SK-N-SH treated with all-trans-retinoic acid at 6 μM for 48 hours (cell line): ENCODE measurements at regions not wholly inside any gene's neighbourhood (a gene's known extent, or its start where the extent isn't known, plus 50 kb on each side); places are given as distances from the start of the nearest gene placed in this dataset.

Experiments used
- ATAC-seq: fragments of 200-7000 bp; cut with Tn5 transposase; 3 replicates; pipeline ENCODE4 v1.9.1; 2020; ENCODE audit warnings: mild to moderate bottlenecking, moderate library complexity
- ARNTL ChIP-seq: fragments of 450-650 bp; formaldehyde crosslinking; IDR thresholded peaks from 2 replicates; pipeline ENCODE4 v1.5.0; 2020; ENCODE audit warnings: low read depth, mild to moderate bottlenecking, moderate library complexity, borderline replicate concordance
- BACH2 ChIP-seq: fragments of 250-450 bp; sonication (Bioruptor Pico); IDR thresholded peaks from 2 replicates; pipeline ENCODE4 v1.9.0; 2021; ENCODE audit warnings: mild to moderate bottlenecking, borderline replicate concordance
- CSDC2 ChIP-seq: fragments of 250-450 bp; sonication (Bioruptor Pico); IDR thresholded peaks from 2 replicates; pipeline ENCODE4 v1.5.0; 2020; ENCODE audit warnings: mild to moderate bottlenecking, moderate library complexity
- ESRRG ChIP-seq: fragments of 250-450 bp; sonication (Bioruptor Pico); IDR thresholded peaks from 2 replicates; pipeline ENCODE4 v1.6.1; 2021; ENCODE audit warnings: mild to moderate bottlenecking
- GLIS3 ChIP-seq: fragments of 250-450 bp; sonication (Bioruptor Pico); IDR thresholded peaks from 2 replicates; pipeline ENCODE4 v1.5.0; 2020; ENCODE audit warnings: mild to moderate bottlenecking, moderate library complexity
- ISL1 ChIP-seq: fragments of 250-450 bp; sonication (Bioruptor Pico); IDR thresholded peaks from 2 replicates; pipeline ENCODE4 v2.1.2; 2022; ENCODE audit warnings: mild to moderate bottlenecking, moderate library complexity
- OSR1 ChIP-seq: fragments of 250-450 bp; sonication (Bioruptor Pico); IDR thresholded peaks from 2 replicates; pipeline ENCODE4 v1.8.0; 2022; ENCODE audit warnings: moderate library complexity, mild to moderate bottlenecking, inconsistent platforms
- PPARA ChIP-seq: fragments of 250-450 bp; sonication (Bioruptor Pico); IDR thresholded peaks from 2 replicates; pipeline ENCODE4 v1.5.0; 2020; ENCODE audit warnings: mild to moderate bottlenecking, borderline replicate concordance
- RARB ChIP-seq: fragments of 250-450 bp; sonication (Bioruptor Pico); IDR thresholded peaks from 2 replicates; pipeline ENCODE4 v1.8.0; 2021; ENCODE audit warnings: mild to moderate bottlenecking, moderate library complexity
- SNAI2 ChIP-seq: fragments of 250-450 bp; sonication (Bioruptor Pico); IDR thresholded peaks from 2 replicates; pipeline ENCODE4 v1.5.0; 2020; ENCODE audit warnings: mild to moderate bottlenecking, moderate library complexity
- TCF4 ChIP-seq: fragments of 250-450 bp; sonication (Bioruptor Pico); IDR thresholded peaks from 2 replicates; pipeline ENCODE4 v1.8.0; 2021; ENCODE audit warnings: mild to moderate bottlenecking, moderate library complexity, borderline replicate concordance
- TOX ChIP-seq: fragments of 250-450 bp; sonication (Bioruptor Pico); IDR thresholded peaks from 2 replicates; pipeline ENCODE4 v1.8.0; 2021; ENCODE audit warnings: mild to moderate bottlenecking, moderate library complexity, borderline replicate concordance
- ZC3H10 ChIP-seq: fragments of 250-450 bp; sonication (Bioruptor Pico); IDR thresholded peaks from 2 replicates; pipeline ENCODE4 v1.5.1; 2021; ENCODE audit warnings: mild to moderate bottlenecking, moderate library complexity
- ZFP3 ChIP-seq: fragments of 250-450 bp; sonication (Bioruptor Pico); IDR thresholded peaks from 2 replicates; pipeline ENCODE4 v1.5.0; 2020; ENCODE audit warnings: mild to moderate bottlenecking, moderate library complexity
- ZFP30 ChIP-seq: fragments of 450-650 bp; formaldehyde crosslinking; IDR thresholded peaks from 2 replicates; pipeline ENCODE4 v1.5.0; 2022; ENCODE audit warnings: mild to moderate bottlenecking, moderate library complexity
- ZNF565 ChIP-seq: fragments of 450-650 bp; formaldehyde crosslinking; conservative IDR thresholded peaks from 2 replicates; pipeline ENCODE4 v1.5.0; 2020; ENCODE audit warnings: low read depth, mild to moderate bottlenecking, moderate library complexity
- ZNF70 ChIP-seq: fragments of 450-650 bp; formaldehyde crosslinking; IDR thresholded peaks from 2 replicates; pipeline ENCODE4 v1.5.0; 2020; ENCODE audit warnings: mild to moderate bottlenecking, moderate library complexity
- ZNF8 ChIP-seq: fragments of 450-650 bp; formaldehyde crosslinking; IDR thresholded peaks from 2 replicates; pipeline ENCODE4 v1.5.0; 2020; ENCODE audit warnings: mild to moderate bottlenecking, moderate library complexity
- TF ChIP-seq, protein P1 (sequence below): fragments of 250-450 bp; sonication (Bioruptor Pico); IDR thresholded peaks from 2 replicates; pipeline ENCODE4 v1.5.0; 2020; ENCODE audit warnings: mild to moderate bottlenecking, moderate library complexity
- TF ChIP-seq, protein P2 (sequence below): fragments of 250-450 bp; sonication (Bioruptor Pico); IDR thresholded peaks from 2 replicates; pipeline ENCODE4 v1.8.0; 2020; ENCODE audit warnings: mild to moderate bottlenecking, moderate library complexity, borderline replicate concordance
- TF ChIP-seq, protein P3 (sequence below): fragments of 250-450 bp; sonication (Bioruptor Pico); IDR thresholded peaks from 2 replicates; pipeline ENCODE4 v1.5.1; 2021; ENCODE audit warnings: mild to moderate bottlenecking, moderate library complexity
- TF ChIP-seq, protein P4 (sequence below): fragments of 250-450 bp; sonication (Bioruptor Pico); IDR thresholded peaks from 2 replicates; pipeline ENCODE4 v1.8.0; 2021; ENCODE audit warnings: low read depth, mild to moderate bottlenecking, moderate library complexity, borderline replicate concordance
- TF ChIP-seq, protein P5 (sequence below): fragments of 250-450 bp; sonication (Bioruptor Pico); IDR thresholded peaks from 2 replicates; pipeline ENCODE4 v1.5.1; 2020; ENCODE audit warnings: low read depth, mild to moderate bottlenecking, moderate library complexity

DNA sequence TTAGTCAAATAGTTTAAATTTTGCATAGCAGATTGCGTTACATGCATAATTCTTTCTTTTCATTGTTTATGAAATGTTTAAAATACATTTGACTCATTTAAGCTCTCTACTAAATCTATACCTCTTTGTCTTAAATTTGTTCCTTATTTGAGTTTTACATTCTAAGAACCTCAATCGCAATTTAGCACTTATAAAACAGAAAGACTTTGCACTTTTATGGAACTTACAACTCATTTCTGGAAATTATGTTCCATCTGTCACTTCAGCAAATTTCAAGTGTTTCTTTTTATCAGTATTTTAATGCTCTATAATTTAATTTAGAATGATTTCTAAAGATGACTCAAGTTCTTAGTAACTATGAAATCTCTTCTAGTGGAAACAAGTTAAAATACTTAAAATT lies 1505.8 kb upstream of the SPRY2 start:
- TF ChIP-seq, protein P1, sequence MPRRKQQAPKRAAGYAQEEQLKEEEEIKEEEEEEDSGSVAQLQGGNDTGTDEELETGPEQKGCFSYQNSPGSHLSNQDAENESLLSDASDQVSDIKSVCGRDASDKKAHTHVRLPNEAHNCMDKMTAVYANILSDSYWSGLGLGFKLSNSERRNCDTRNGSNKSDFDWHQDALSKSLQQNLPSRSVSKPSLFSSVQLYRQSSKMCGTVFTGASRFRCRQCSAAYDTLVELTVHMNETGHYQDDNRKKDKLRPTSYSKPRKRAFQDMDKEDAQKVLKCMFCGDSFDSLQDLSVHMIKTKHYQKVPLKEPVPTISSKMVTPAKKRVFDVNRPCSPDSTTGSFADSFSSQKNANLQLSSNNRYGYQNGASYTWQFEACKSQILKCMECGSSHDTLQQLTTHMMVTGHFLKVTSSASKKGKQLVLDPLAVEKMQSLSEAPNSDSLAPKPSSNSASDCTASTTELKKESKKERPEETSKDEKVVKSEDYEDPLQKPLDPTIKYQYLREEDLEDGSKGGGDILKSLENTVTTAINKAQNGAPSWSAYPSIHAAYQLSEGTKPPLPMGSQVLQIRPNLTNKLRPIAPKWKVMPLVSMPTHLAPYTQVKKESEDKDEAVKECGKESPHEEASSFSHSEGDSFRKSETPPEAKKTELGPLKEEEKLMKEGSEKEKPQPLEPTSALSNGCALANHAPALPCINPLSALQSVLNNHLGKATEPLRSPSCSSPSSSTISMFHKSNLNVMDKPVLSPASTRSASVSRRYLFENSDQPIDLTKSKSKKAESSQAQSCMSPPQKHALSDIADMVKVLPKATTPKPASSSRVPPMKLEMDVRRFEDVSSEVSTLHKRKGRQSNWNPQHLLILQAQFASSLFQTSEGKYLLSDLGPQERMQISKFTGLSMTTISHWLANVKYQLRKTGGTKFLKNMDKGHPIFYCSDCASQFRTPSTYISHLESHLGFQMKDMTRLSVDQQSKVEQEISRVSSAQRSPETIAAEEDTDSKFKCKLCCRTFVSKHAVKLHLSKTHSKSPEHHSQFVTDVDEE: no peak
- TF ChIP-seq BACH2 (CRISPR knock-in tag) (no peak), ARNTL (CRISPR knock-in tag) (no peak), TCF4 (CRISPR knock-in tag) (no peak), ZFP3 (CRISPR knock-in tag) (no peak), RARB (CRISPR knock-in tag) (no peak), TOX (CRISPR knock-in tag) (no peak), ZC3H10 (CRISPR knock-in tag) (no peak), OSR1 (CRISPR knock-in tag) (no peak), ISL1 (CRISPR knock-in tag) (no peak), ZFP30 (no peak), SNAI2 (CRISPR knock-in tag) (no peak), PPARA (no peak), ESRRG (CRISPR knock-in tag) (no peak)
- TF ChIP-seq, protein P2, sequence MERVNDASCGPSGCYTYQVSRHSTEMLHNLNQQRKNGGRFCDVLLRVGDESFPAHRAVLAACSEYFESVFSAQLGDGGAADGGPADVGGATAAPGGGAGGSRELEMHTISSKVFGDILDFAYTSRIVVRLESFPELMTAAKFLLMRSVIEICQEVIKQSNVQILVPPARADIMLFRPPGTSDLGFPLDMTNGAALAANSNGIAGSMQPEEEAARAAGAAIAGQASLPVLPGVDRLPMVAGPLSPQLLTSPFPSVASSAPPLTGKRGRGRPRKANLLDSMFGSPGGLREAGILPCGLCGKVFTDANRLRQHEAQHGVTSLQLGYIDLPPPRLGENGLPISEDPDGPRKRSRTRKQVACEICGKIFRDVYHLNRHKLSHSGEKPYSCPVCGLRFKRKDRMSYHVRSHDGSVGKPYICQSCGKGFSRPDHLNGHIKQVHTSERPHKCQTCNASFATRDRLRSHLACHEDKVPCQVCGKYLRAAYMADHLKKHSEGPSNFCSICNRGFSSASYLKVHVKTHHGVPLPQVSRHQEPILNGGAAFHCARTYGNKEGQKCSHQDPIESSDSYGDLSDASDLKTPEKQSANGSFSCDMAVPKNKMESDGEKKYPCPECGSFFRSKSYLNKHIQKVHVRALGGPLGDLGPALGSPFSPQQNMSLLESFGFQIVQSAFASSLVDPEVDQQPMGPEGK (CRISPR knock-in tag): no peak
- TF ChIP-seq, protein P3, sequence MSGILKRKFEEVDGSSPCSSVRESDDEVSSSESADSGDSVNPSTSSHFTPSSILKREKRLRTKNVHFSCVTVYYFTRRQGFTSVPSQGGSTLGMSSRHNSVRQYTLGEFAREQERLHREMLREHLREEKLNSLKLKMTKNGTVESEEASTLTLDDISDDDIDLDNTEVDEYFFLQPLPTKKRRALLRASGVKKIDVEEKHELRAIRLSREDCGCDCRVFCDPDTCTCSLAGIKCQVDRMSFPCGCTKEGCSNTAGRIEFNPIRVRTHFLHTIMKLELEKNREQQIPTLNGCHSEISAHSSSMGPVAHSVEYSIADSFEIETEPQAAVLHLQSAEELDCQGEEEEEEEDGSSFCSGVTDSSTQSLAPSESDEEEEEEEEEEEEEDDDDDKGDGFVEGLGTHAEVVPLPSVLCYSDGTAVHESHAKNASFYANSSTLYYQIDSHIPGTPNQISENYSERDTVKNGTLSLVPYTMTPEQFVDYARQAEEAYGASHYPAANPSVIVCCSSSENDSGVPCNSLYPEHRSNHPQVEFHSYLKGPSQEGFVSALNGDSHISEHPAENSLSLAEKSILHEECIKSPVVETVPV (CRISPR knock-in tag): no peak
- TF ChIP-seq, protein P4, sequence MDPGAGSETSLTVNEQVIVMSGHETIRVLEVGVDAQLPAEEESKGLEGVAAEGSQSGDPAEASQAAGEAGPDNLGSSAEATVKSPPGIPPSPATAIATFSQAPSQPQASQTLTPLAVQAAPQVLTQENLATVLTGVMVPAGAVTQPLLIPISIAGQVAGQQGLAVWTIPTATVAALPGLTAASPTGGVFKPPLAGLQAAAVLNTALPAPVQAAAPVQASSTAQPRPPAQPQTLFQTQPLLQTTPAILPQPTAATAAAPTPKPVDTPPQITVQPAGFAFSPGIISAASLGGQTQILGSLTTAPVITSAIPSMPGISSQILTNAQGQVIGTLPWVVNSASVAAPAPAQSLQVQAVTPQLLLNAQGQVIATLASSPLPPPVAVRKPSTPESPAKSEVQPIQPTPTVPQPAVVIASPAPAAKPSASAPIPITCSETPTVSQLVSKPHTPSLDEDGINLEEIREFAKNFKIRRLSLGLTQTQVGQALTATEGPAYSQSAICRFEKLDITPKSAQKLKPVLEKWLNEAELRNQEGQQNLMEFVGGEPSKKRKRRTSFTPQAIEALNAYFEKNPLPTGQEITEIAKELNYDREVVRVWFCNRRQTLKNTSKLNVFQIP (CRISPR knock-in tag): no peak
- TF ChIP-seq, protein P5, sequence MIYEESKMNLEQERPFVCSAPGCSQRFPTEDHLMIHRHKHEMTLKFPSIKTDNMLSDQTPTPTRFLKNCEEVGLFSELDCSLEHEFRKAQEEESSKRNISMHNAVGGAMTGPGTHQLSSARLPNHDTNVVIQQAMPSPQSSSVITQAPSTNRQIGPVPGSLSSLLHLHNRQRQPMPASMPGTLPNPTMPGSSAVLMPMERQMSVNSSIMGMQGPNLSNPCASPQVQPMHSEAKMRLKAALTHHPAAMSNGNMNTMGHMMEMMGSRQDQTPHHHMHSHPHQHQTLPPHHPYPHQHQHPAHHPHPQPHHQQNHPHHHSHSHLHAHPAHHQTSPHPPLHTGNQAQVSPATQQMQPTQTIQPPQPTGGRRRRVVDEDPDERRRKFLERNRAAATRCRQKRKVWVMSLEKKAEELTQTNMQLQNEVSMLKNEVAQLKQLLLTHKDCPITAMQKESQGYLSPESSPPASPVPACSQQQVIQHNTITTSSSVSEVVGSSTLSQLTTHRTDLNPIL (CRISPR knock-in tag): no peak
- no peak for ATAC-seq

DNA sequence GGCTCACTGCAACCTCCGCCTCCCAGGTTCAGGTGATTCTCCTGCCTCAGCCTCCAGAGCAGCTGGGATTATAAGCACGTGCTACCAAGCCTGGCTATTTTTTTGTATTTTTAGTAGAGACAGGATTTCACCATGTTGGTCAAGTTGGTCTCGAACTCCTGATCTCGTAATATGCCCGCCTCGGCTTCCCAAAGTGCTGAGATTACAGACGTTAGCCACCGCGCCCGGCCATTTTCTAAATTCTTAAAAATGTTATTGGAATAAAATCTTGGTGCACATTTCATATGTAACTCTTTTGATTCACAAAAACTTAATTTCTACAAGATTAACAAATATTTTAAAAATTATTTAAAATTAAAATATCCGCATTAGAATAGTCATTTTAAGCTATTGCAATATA lies 1480.3 kb upstream of the SPRY2 start:
- ATAC-seq: no peak
- TF ChIP-seq ZFP30 (no peak), ZNF565 (CRISPR knock-in tag) (no peak), ISL1 (CRISPR knock-in tag) (no peak), ZC3H10 (CRISPR knock-in tag) (no peak), ZNF70 (no peak), CSDC2 (no peak), RARB (CRISPR knock-in tag) (no peak), TCF4 (CRISPR knock-in tag) (no peak), GLIS3 (CRISPR knock-in tag) (no peak), ESRRG (CRISPR knock-in tag) (no peak), ZNF8 (CRISPR knock-in tag) (no peak), PPARA (no peak), ARNTL (CRISPR knock-in tag) (no peak), SNAI2 (CRISPR knock-in tag) (no peak), OSR1 (CRISPR knock-in tag) (no peak)
- TF ChIP-seq, protein P2 (CRISPR knock-in tag): no peak
- TF ChIP-seq, protein P1: no peak
- TF ChIP-seq, protein P3 (CRISPR knock-in tag): no peak
